GM19468 (cell line): ENCODE measurements at regions not wholly inside any gene's neighbourhood (a gene's known extent, or its start where the extent isn't known, plus 50 kb on each side); places are given as distances from the start of the nearest gene placed in this dataset.
"Not testable (repeated sequence)": the region's sequence is repeated elsewhere in the genome, so short reads cannot be mapped to it uniquely, and the experiment has no call there.

ENCODE experiments used
- ATAC-seq: cut with Tn5 transposase; IDR thresholded peaks from one replicate; pipeline ENCODE4 v1.9.1; 2021; ENCODE audit warnings: mild to moderate bottlenecking, moderate library complexity, moderate number of reproducible peaks; ENCODE audit not compliant: unreplicated experiment; ENCODE audit errors: extremely low read depth

- ATAC-seq = no peak
Measured at GRCh38 chr4:178993306-178993705, 1551.1 kb upstream of the AGA start.

- ATAC-seq = no peak
Measured at GRCh38 chr4:179001918-179002317, 1559.7 kb upstream of the AGA start.

- no peak for ATAC-seq
Measured at GRCh38 chr4:179007755-179008154, 1565.5 kb upstream of the AGA start.

GRCh38 chr4:179017581-179017980 lies 1575.3 kb upstream of the AGA start:
- ATAC-seq = no peak

GRCh38 chr4:179027569-179027968 lies 1585.3 kb upstream of the AGA start:
- no peak for ATAC-seq

- ATAC-seq = no peak
Measured at GRCh38 chr4:179028321-179028720, 1586.1 kb upstream of the AGA start.

- no peak for ATAC-seq
Measured at GRCh38 chr4:179029683-179030082, 1587.4 kb upstream of the AGA start.

- ATAC-seq = no peak
Measured at GRCh38 chr4:179040259-179040658, 1598.0 kb upstream of the AGA start.

GRCh38 chr4:179048839-179049453 lies 1606.7 kb upstream of the AGA start:
- ATAC-seq = no peak

- no peak for ATAC-seq
Measured at GRCh38 chr4:179051206-179051605, 1609.0 kb upstream of the AGA start.

GRCh38 chr4:179059396-179059795 lies 1617.2 kb upstream of the AGA start:
- no peak for ATAC-seq

GRCh38 chr4:179066254-179066653 lies 1624.0 kb upstream of the AGA start:
- ATAC-seq = not testable (repeated sequence)

GRCh38 chr4:179071131-179071530 lies 1628.9 kb upstream of the AGA start:
- ATAC-seq = no peak

- no peak for ATAC-seq
Measured at GRCh38 chr4:179076865-179077264, 1634.6 kb upstream of the AGA start.

GRCh38 chr4:179095585-179096221 lies 1653.5 kb upstream of the AGA start:
- no peak for ATAC-seq

GRCh38 chr4:179097741-179098140 lies 1655.5 kb upstream of the AGA start:
- no peak for ATAC-seq

GRCh38 chr4:179110356-179110755 lies 1668.1 kb upstream of the AGA start:
- no peak for ATAC-seq

- no peak for ATAC-seq
Measured at GRCh38 chr4:179110816-179111215, 1668.6 kb upstream of the AGA start.

GRCh38 chr4:179112441-179113170 lies 1670.4 kb upstream of the AGA start:
- no peak for ATAC-seq

GRCh38 chr4:179114615-179115014 lies 1672.4 kb upstream of the AGA start:
- ATAC-seq = no peak

- no peak for ATAC-seq
Measured at GRCh38 chr4:179116011-179116410, 1673.8 kb upstream of the AGA start.

GRCh38 chr4:179116581-179116980 lies 1674.3 kb upstream of the AGA start:
- ATAC-seq = no peak
